ENCODE measurements at regions not wholly inside any gene's neighbourhood (a gene's known extent, or its start where the extent isn't known, plus 50 kb on each side); places are given as distances from the start of the nearest gene placed in this dataset.

DNA sequence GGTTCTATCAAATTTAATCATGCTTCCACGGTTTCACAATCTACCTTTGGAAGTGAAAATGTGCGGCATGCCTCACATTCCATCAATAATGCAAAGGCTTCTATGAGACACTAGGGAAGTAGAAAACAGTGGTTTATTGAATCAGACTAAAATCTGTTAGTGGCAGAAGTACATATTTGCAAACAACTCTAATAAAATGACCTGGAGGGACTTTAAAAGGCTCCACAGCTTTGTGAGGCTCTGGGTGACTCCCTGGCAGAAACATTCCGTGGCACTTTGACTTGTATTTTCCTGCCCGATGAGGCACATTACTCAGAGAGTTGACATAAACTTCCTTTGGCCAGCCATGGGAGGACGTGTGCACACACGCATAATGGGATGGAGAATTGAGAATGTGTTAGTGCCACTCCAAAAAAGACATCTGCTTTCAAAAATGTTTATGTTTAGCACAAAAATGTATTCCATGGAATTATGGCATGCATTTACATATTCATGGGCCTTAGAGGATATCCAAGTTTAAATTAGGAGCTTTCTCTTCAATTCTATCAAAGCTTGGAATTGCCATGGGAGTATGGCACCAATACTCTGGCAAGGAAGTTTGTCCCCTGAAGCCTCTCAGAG, 60.0 kb upstream of the SSX2IP start:
- TF ChIP-seq, protein P1, sequence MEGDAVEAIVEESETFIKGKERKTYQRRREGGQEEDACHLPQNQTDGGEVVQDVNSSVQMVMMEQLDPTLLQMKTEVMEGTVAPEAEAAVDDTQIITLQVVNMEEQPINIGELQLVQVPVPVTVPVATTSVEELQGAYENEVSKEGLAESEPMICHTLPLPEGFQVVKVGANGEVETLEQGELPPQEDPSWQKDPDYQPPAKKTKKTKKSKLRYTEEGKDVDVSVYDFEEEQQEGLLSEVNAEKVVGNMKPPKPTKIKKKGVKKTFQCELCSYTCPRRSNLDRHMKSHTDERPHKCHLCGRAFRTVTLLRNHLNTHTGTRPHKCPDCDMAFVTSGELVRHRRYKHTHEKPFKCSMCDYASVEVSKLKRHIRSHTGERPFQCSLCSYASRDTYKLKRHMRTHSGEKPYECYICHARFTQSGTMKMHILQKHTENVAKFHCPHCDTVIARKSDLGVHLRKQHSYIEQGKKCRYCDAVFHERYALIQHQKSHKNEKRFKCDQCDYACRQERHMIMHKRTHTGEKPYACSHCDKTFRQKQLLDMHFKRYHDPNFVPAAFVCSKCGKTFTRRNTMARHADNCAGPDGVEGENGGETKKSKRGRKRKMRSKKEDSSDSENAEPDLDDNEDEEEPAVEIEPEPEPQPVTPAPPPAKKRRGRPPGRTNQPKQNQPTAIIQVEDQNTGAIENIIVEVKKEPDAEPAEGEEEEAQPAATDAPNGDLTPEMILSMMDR (conservative IDR thresholded peaks at IDR 0.05; ENCODE audit: low read length): no peak
- no peak for TF ChIP-seq EZH2phosphoT487 (IDR thresholded peaks at IDR 0.05; ENCODE audit: borderline replicate concordance)

All from Loucy (cell line).